Loucy (cell line): ENCODE measurements at regions not wholly inside any gene's neighbourhood (a gene's known extent, or its start where the extent isn't known, plus 50 kb on each side); places are given as distances from the start of the nearest gene placed in this dataset.

Experiments used
- H2AFZ ChIP-seq: fragments of 200-600 bp; sonication (generic); 2 replicates; pipeline ENCODE4 v1.6.0; 2016; ENCODE audit warnings: antibody characterized with exemption, mild to moderate bottlenecking, low read length, moderate library complexity
- H3F3A ChIP-seq: fragments of 200-600 bp; 2 replicates; pipeline ENCODE4 v1.6.0; 2016; ENCODE audit warnings: antibody characterized with exemption, low read depth, mild to moderate bottlenecking
- H3K27me3 ChIP-seq: fragments of 200-600 bp; sonication (generic); 2 replicates; pipeline ENCODE4 v1.6.1; 2014; ENCODE audit warnings: low read length, mild to moderate bottlenecking; ENCODE audit not compliant: insufficient read depth, poor library complexity, severe bottlenecking
- H3K36me3 ChIP-seq: fragments of 200-600 bp; sonication (generic); 2 replicates; pipeline ENCODE4 v1.6.1; 2016; ENCODE audit warnings: low read length; ENCODE audit not compliant: insufficient read depth
- H3K4me1 ChIP-seq: fragments of 200-600 bp; sonication (generic); 2 replicates; pipeline ENCODE4 v1.5.1; 2014; ENCODE audit warnings: low read length, mild to moderate bottlenecking; ENCODE audit not compliant: insufficient read depth, poor library complexity, severe bottlenecking
- H3K4me2 ChIP-seq: fragments of 200-600 bp; sonication (generic); 2 replicates; pipeline ENCODE4 v1.6.0; 2014; ENCODE audit warnings: antibody characterized with exemption, low read length, low read depth, mild to moderate bottlenecking; ENCODE audit not compliant: poor library complexity, severe bottlenecking
- H3K4me3 ChIP-seq: fragments of 200-600 bp; sonication (generic); 2 replicates; pipeline ENCODE4 v1.5.1; 2014; ENCODE audit warnings: low read length, mild to moderate bottlenecking, mixed read lengths; ENCODE audit not compliant: poor library complexity, severe bottlenecking
- H3K79me2 ChIP-seq: fragments of 200-600 bp; sonication (generic); 2 replicates; pipeline ENCODE4 v1.6.1; 2014; ENCODE audit warnings: low read length; ENCODE audit not compliant: insufficient read depth
- H3K9ac ChIP-seq: fragments of 200-600 bp; sonication (generic); 2 replicates; pipeline ENCODE4 v1.6.0; 2014; ENCODE audit warnings: mild to moderate bottlenecking, low read depth, low read length, moderate library complexity; ENCODE audit not compliant: poor library complexity, severe bottlenecking
- H3K9me2 ChIP-seq: fragments of 200-600 bp; sonication (generic); replicated peaks from 2 replicates; pipeline ENCODE4 v1.6.1; 2016; ENCODE audit warnings: low read depth, low read length, mixed read lengths
- H3K9me3 ChIP-seq: fragments of 200-600 bp; sonication (generic); 2 replicates; pipeline ENCODE4 v1.6.1; 2014; ENCODE audit warnings: mild to moderate bottlenecking, antibody characterized with exemption, low read length, low read depth; ENCODE audit not compliant: insufficient read depth
- H4K20me1 ChIP-seq: fragments of 200-600 bp; sonication (generic); 2 replicates; pipeline ENCODE4 v1.6.0; 2014; ENCODE audit warnings: antibody characterized with exemption, low read length, mild to moderate bottlenecking; ENCODE audit not compliant: insufficient read depth, poor library complexity, severe bottlenecking
- EZH2phosphoT487 ChIP-seq: fragments of 200-600 bp; IDR thresholded peaks from 2 replicates; pipeline ENCODE4 v1.6.1; 2018; ENCODE audit warnings: antibody characterized with exemption, mild to moderate bottlenecking, moderate library complexity, borderline replicate concordance
- TF ChIP-seq, protein P1 (sequence below): fragments of 200-600 bp; sonication (generic); conservative IDR thresholded peaks from 2 replicates; pipeline ENCODE4 v1.5.1; 2014; ENCODE audit warnings: mild to moderate bottlenecking, antibody characterized with exemption, low read length

DNA sequence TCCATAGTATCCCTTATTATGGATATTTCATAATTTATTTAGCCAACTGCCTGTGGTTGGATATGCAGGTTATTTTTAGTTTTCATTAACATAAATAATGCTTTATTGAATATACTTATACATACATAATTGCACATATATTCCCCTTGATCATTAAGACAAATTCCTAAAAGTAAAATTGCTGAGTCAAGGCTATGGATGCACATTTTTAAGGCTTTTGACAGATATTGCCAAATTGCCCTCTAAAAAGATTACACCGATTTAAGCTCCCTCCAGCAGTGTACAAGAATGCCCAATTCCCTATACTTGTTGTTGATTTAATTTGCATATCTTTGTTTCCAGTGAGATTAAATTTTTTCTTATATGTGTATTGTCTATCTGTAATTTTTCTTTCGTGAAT lies 176.7 kb downstream of the C1orf94 start:
- Histone ChIP-seq H3K36me3 (no peaks in the 10 kb centered on the region), H3K79me2 (no peaks in the 10 kb centered on the region), H3K9me3 (no peaks in the 10 kb centered on the region), H3K4me3 (no peak overlapping the region), H3K9me2 (no peaks in the 10 kb centered on the region), H3K4me2 (no peak overlapping the region), H3K9ac (no peak overlapping the region), H4K20me1 (no peaks in the 10 kb centered on the region), H3K4me1 (no peaks in the 10 kb centered on the region), H2AFZ (no peak overlapping the region), H3F3A (no peaks in the 10 kb centered on the region), H3K27me3 (no peaks in the 10 kb centered on the region)
- TF ChIP-seq, protein P1, sequence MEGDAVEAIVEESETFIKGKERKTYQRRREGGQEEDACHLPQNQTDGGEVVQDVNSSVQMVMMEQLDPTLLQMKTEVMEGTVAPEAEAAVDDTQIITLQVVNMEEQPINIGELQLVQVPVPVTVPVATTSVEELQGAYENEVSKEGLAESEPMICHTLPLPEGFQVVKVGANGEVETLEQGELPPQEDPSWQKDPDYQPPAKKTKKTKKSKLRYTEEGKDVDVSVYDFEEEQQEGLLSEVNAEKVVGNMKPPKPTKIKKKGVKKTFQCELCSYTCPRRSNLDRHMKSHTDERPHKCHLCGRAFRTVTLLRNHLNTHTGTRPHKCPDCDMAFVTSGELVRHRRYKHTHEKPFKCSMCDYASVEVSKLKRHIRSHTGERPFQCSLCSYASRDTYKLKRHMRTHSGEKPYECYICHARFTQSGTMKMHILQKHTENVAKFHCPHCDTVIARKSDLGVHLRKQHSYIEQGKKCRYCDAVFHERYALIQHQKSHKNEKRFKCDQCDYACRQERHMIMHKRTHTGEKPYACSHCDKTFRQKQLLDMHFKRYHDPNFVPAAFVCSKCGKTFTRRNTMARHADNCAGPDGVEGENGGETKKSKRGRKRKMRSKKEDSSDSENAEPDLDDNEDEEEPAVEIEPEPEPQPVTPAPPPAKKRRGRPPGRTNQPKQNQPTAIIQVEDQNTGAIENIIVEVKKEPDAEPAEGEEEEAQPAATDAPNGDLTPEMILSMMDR: no peak
- no peak for TF ChIP-seq EZH2phosphoT487

- Histone ChIP-seq H4K20me1 (no peaks in the 10 kb centered on the region), H3K9me3 (no peaks in the 10 kb centered on the region), H2AFZ (no peak overlapping the region), H3K27me3 (no peaks in the 10 kb centered on the region), H3F3A (no peaks in the 10 kb centered on the region), H3K36me3 (no peaks in the 10 kb centered on the region), H3K9ac (no peak overlapping the region), H3K4me2 (no peak overlapping the region), H3K4me3 (no peak overlapping the region), H3K9me2 (no peaks in the 10 kb centered on the region), H3K4me1 (no peaks in the 10 kb centered on the region), H3K79me2 (no peaks in the 10 kb centered on the region)
- no peak for TF ChIP-seq EZH2phosphoT487
- TF ChIP-seq, protein P1: no peak
Observed at GRCh38 chr1:34354367-34354766, 177.7 kb downstream of the C1orf94 start.

DNA sequence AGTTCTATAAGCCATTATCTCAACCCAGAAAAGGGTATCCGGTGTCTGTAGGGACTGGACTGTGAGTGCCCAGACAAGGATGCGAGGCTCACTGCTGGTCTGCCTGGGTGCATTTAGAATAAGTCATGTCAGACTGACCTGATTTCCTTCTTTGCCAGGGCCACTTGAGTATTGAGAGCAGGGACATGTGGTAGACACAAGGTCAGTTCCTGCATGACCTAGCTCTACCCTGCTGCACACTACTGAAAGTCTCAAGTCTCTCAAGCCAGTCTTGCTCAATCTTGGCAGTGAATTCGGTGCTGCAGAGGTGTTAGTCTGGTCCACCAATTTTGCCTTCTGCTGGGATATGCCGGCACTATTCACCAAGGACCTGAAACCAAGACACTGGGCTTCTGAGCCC lies 180.1 kb downstream of the C1orf94 start:
- H3K9ac ChIP-seq: no peak overlapping the region
- no peaks in the 10 kb centered on the region for H3F3A ChIP-seq
- no peaks in the 10 kb centered on the region for H3K9me3 ChIP-seq
- no peaks in the 10 kb centered on the region for H3K27me3 ChIP-seq
- H3K4me1 ChIP-seq: no peaks in the 10 kb centered on the region
- no peak overlapping the region for H3K4me3 ChIP-seq
- no peaks in the 10 kb centered on the region for H4K20me1 ChIP-seq
- no peaks in the 10 kb centered on the region for H3K9me2 ChIP-seq
- H3K4me2 ChIP-seq: no peak overlapping the region
- H2AFZ ChIP-seq: no peak overlapping the region
- no peaks in the 10 kb centered on the region for H3K79me2 ChIP-seq
- no peaks in the 10 kb centered on the region for H3K36me3 ChIP-seq
- no peak for TF ChIP-seq EZH2phosphoT487
- TF ChIP-seq, protein P1: no peak
